MM.1S (cell line): ENCODE measurements at regions not wholly inside any gene's neighbourhood (a gene's known extent, or its start where the extent isn't known, plus 50 kb on each side); places are given as distances from the start of the nearest gene placed in this dataset.

Experiments used
- CTCF ChIP-seq: fragments of 300-600 bp; sonication (generic); IDR thresholded peaks from 2 replicates; pipeline ENCODE4 v1.5.1; 2016; ENCODE audit warnings: antibody characterized with exemption, low read length, mixed read lengths
- EZH2 ChIP-seq: fragments of 300-600 bp; sonication (generic); optimal IDR thresholded peaks from 2 replicates; pipeline ENCODE3; 2017; ENCODE audit warnings: low read depth, mild to moderate bottlenecking, antibody characterized with exemption, low read length, mixed read lengths

GRCh38 chr6:100240798-100241197, 223.9 kb downstream of the SIM1 start:
- TF ChIP-seq CTCF (no peak), EZH2 (no peak)
